Limb (tissue), 2 donors: ENCODE measurements at regions not wholly inside any gene's neighbourhood (a gene's known extent, or its start where the extent isn't known, plus 50 kb on each side); places are given as distances from the start of the nearest gene placed in this dataset.

Experiments used
- DNase-seq, 2 donors: peaks; one replicate each; pipeline ENCODE4 v3.0.0-alpha.2; 2016; ENCODE audit errors: extremely low spot score in 2 of 2

- no peak for DNase-seq
These were observed 52.8 kb upstream of the LHX5 start for GRCh38 chr12:113524495-113524894.

- DNase-seq = no peak
These were observed 50.0 kb upstream of the LHX5 start for GRCh38 chr12:113521708-113522107.
